ENCODE measurements at regions not wholly inside any gene's neighbourhood (a gene's known extent, or its start where the extent isn't known, plus 50 kb on each side); places are given as distances from the start of the nearest gene placed in this dataset.

- H3K36me3 ChIP-seq (ENCODE audit: control insufficient read depth in 2 of 3, insufficient read depth in 3 of 3, low read length in 3 of 3), result no peaks in the 10 kb centered on the region
- no peak overlapping the region for H3K4me3 ChIP-seq (ENCODE audit: low read length in 3 of 3)
- H3K27ac ChIP-seq (ENCODE audit: low read depth in 2 of 2, low read length in 2 of 2), result no peak overlapping the region
- H3K27me3 ChIP-seq (ENCODE audit: control insufficient read depth, insufficient read depth, low read length), result no peaks in the 10 kb centered on the region
- TF ChIP-seq CTCF (IDR thresholded peaks at IDR 0.05; ENCODE audit: borderline replicate concordance, extremely low read depth, insufficient read depth), result no peak
- intact Hi-C loops (cut with DNase I), result no loop called here
- peaks cover 0 to 4% (median 0%) of the 10 kb centered on the region in 3 donors for H3K4me1 ChIP-seq (ENCODE audit: control insufficient read depth in 2 of 3, insufficient read depth in 2 of 3, low read depth in 1 of 3, low read length in 3 of 3)
- H3K9me3 ChIP-seq (ENCODE audit: control insufficient read depth in 2 of 3, insufficient read depth in 1 of 3, low read length in 3 of 3), result no peaks in the 10 kb centered on the region
- H3K9ac ChIP-seq (ENCODE audit: low read length in 3 of 3), result no peak overlapping the region
- FAIRE-seq, result no peak
- DNase-seq, result peak in 3 of 5 donors; percentile 19 to 25 (median 24)
Measured at GRCh38 chr7:66507764-66508296, 120.9 kb upstream of the KCTD7 start.

DNA sequence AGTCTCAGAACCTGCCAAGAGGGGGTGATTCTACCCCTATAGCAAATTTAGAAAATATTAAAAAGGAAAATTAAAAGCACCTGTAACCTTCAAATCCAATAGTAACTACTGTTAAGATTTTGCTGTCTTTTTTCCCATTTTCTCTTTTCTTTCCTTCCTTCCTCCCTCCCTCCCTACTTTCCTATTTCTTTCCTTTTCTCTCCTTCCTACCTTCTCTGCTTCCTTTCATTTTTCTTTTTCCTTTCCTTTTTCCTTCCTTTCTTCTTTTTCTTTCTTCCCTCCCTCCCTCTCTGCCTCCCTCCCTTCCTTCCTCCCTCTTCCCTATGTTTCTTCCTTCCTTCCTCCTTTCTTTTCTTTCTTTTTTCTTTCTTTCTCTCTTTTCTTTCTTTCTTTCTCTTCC is 120.2 kb upstream of the KCTD7 start:
- Histone ChIP-seq H3K27me3 (ENCODE audit: control insufficient read depth, insufficient read depth, low read length) (no peaks in the 10 kb centered on the region), H3K9me3 (ENCODE audit: control insufficient read depth in 2 of 3, insufficient read depth in 1 of 3, low read length in 3 of 3) (no peaks in the 10 kb centered on the region), H3K4me3 (ENCODE audit: low read length in 3 of 3) (no peak overlapping the region), H3K27ac (ENCODE audit: low read depth in 2 of 2, low read length in 2 of 2) (no peak overlapping the region), H3K4me1 (ENCODE audit: control insufficient read depth in 2 of 3, insufficient read depth in 2 of 3, low read depth in 1 of 3, low read length in 3 of 3) (peaks cover 0 to 4% (median 0%) of the 10 kb centered on the region in 3 donors), H3K9ac (ENCODE audit: low read length in 3 of 3) (no peak overlapping the region), H3K36me3 (ENCODE audit: control insufficient read depth in 2 of 3, insufficient read depth in 3 of 3, low read length in 3 of 3) (no peaks in the 10 kb centered on the region)
- DNase-seq, result no peak
- intact Hi-C loops (cut with DNase I), result no loop called here
- no peak for FAIRE-seq
- no peak for TF ChIP-seq CTCF (IDR thresholded peaks at IDR 0.05; ENCODE audit: borderline replicate concordance, extremely low read depth, insufficient read depth)

- Histone ChIP-seq H3K9me3 (ENCODE audit: control insufficient read depth in 2 of 3, insufficient read depth in 1 of 3, low read length in 3 of 3) (no peaks in the 10 kb centered on the region), H3K27ac (ENCODE audit: low read depth in 2 of 2, low read length in 2 of 2) (no peak overlapping the region), H3K36me3 (ENCODE audit: control insufficient read depth in 2 of 3, insufficient read depth in 3 of 3, low read length in 3 of 3) (no peaks in the 10 kb centered on the region), H3K9ac (ENCODE audit: low read length in 3 of 3) (no peak overlapping the region), H3K27me3 (ENCODE audit: control insufficient read depth, insufficient read depth, low read length) (no peaks in the 10 kb centered on the region), H3K4me3 (ENCODE audit: low read length in 3 of 3) (no peak overlapping the region), H3K4me1 (ENCODE audit: control insufficient read depth in 2 of 3, insufficient read depth in 2 of 3, low read depth in 1 of 3, low read length in 3 of 3) (no peaks in the 10 kb centered on the region)
- FAIRE-seq (no peak), DNase-seq (no peak)
- no peak for TF ChIP-seq CTCF (IDR thresholded peaks at IDR 0.05; ENCODE audit: borderline replicate concordance, extremely low read depth, insufficient read depth)
- intact Hi-C loops (cut with DNase I), result no loop called here
Measured at GRCh38 chr7:66514050-66514449, 114.6 kb upstream of the KCTD7 start.

Measured in kidney (tissue), 13 donors.